CD4-positive, alpha-beta T cell treated with Interferon alpha-2 for 1 hour (primary cell): ENCODE measurements at regions not wholly inside any gene's neighbourhood (a gene's known extent, or its start where the extent isn't known, plus 50 kb on each side); places are given as distances from the start of the nearest gene placed in this dataset.

Source experiments
- DNase-seq, 2 donors: peaks; one replicate each; pipeline ENCODE4 v3.0.0-alpha.2; 2020 to 2022

- no peak for DNase-seq
Observed at GRCh38 chr5:56288873-56289601, 55.9 kb upstream of the ANKRD55 start.

GRCh38 chr5:56286015-56286884 is 53.1 kb upstream of the ANKRD55 start:
- no peak for DNase-seq

GRCh38 chr5:56282951-56283350 is 49.8 kb upstream of the ANKRD55 start:
- DNase-seq = no peak
